MM.1S (cell line): ENCODE measurements at regions not wholly inside any gene's neighbourhood (a gene's known extent, or its start where the extent isn't known, plus 50 kb on each side); places are given as distances from the start of the nearest gene placed in this dataset.

Source experiments
- EZH2phosphoT487 ChIP-seq: fragments of 300-600 bp; sonication (generic); IDR thresholded peaks from 2 replicates; pipeline ENCODE4 v1.6.1; 2018; ENCODE audit warnings: antibody characterized with exemption, low read length
- TF ChIP-seq, protein P1 (sequence below): fragments of 300-600 bp; sonication (generic); IDR thresholded peaks from 2 replicates; pipeline ENCODE4 v1.5.1; 2016; ENCODE audit warnings: antibody characterized with exemption, low read length, mixed read lengths

GRCh38 chr11:127395034-127395433 lies 394.5 kb upstream of the KIRREL3 start:
- TF ChIP-seq, protein P1, sequence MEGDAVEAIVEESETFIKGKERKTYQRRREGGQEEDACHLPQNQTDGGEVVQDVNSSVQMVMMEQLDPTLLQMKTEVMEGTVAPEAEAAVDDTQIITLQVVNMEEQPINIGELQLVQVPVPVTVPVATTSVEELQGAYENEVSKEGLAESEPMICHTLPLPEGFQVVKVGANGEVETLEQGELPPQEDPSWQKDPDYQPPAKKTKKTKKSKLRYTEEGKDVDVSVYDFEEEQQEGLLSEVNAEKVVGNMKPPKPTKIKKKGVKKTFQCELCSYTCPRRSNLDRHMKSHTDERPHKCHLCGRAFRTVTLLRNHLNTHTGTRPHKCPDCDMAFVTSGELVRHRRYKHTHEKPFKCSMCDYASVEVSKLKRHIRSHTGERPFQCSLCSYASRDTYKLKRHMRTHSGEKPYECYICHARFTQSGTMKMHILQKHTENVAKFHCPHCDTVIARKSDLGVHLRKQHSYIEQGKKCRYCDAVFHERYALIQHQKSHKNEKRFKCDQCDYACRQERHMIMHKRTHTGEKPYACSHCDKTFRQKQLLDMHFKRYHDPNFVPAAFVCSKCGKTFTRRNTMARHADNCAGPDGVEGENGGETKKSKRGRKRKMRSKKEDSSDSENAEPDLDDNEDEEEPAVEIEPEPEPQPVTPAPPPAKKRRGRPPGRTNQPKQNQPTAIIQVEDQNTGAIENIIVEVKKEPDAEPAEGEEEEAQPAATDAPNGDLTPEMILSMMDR = no peak
- TF ChIP-seq EZH2phosphoT487 = no peak
